HG03103 (cell line): ENCODE measurements at regions not wholly inside any gene's neighbourhood (a gene's known extent, or its start where the extent isn't known, plus 50 kb on each side); places are given as distances from the start of the nearest gene placed in this dataset.

Experiments used
- ATAC-seq: cut with Tn5 transposase; IDR thresholded peaks from one replicate; pipeline ENCODE4 v1.9.1; 2021; ENCODE audit warnings: low read depth; ENCODE audit not compliant: unreplicated experiment

- ATAC-seq, result no peak
Measured at GRCh38 chr11:115707180-115707905, 203.1 kb upstream of the CADM1 start.

DNA sequence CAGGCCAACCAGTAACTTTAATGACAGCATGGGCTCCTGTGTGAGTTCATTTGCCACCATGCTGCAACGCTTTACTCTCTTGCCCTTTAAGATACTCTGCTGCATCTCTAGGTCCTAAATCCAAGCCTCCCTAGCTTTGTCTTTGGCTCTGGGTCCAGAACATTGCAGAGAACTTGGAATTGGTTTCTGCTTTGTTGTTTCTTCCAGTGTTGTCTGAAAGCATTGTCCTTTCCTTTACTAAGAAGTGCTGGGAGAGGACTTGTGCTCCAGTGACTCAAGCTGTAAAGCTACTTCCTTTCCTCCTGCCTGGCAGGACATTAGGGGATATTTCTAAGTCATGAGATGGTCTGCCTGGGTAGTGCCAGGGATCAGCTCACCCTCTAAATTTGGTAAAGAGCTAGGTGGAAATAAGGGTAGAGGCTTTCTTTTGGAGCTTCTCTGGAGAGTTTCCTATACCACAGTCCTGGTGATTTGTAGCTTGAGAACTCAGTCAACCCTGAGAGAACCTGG lies 202.5 kb upstream of the CADM1 start:
- ATAC-seq, result no peak

DNA sequence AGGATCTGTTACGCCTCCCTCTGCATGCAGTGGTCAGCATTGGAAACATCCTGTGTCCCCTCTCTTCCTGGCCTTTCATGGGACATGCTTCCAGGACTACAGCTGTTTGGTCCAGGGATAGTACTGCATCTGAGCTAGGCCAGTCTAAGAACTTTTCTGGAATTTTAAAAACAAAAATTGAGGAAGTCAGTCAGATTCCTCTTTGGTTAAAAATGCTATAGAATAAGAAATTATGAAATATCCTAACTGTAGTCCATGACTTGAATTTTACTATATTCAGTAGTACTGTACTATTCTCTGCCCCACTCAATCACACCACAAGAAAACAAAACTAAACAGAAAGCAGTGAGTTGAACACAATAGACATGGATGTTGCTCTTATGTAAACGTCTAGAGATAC lies 201.0 kb upstream of the CADM1 start:
- ATAC-seq, result no peak

- ATAC-seq, result no peak
Measured at GRCh38 chr11:115700981-115701875, 197.0 kb upstream of the CADM1 start.

- ATAC-seq, result no peak
Measured at GRCh38 chr11:115700496-115700895, 196.3 kb upstream of the CADM1 start.

GRCh38 chr11:115699733-115700132 lies 195.5 kb upstream of the CADM1 start:
- ATAC-seq, result no peak

DNA sequence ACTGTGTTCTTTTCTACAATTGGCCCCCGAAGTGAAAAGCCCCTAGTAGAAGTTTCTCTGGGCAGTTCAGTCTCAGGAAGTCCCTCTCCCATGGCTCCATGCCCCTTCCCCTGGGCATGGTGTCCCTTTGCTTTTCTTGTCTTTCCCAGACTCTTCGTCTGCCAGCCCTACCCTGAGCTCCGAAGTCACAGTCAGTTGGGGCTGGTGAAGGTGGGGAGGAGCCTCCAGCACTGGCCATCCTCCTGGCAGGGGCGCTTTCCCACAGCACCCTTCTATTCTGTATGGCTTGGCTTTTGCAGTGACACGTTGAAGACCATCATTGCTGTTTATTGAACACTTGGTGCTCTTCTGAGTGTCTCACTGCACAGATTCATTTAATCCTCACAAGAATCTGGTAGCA lies 195.1 kb upstream of the CADM1 start:
- ATAC-seq, result no peak

DNA sequence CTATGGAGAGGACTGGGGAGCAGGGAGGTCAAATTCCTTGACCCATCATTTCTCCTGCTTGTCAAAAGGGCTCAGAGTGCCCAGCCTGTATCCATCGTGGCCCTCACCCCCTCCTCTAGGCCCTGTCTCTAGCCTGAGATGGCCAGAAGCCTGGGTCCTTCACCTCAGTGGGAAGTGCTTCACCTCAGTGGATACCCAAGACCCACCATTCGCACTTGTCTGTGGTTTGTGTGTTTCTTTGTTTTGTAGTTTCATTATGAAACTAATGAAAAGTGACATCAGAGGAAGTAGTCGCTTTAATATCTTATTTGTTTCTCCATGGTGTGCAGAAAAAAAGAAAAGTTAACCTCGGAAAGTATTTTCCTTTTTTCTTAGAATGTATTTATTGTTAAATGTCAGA lies 194.0 kb upstream of the CADM1 start:
- ATAC-seq, result no peak

- ATAC-seq, result no peak
Measured at GRCh38 chr11:115696563-115696962, 192.3 kb upstream of the CADM1 start.

DNA sequence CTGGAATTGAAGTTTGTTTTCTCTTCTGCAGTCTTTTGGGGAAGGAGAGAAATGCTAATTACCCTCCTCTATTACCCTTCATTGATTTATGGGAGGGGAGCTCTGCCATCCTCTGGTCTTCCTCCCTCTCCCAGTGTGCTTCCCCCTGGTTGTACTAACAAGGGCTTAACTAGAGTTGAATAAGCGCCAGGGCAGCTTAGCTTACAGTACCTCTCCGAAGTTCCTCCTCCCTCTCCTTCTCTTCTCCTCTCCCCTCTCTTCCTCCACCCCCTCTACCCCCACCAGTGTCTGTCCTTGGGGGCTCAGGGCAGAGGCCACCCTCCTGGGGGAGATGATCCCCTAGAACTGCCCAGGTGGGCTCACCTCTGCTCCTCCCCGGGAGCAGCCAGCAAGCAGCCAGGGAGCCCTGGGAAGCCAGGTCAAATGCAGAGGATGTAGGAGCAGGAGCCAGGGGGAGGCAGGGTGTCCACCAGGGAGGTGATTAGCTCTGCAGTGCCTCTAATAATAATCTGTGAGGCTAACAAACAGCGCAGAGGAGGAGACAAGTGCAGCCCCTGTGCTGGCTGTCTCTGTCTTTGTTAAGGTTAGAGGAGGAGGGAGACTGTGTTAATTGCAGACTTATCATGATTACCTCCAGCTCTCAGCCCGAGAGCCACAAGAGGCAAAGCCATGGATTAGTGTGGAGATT lies 191.6 kb upstream of the CADM1 start:
- no peak for ATAC-seq

DNA sequence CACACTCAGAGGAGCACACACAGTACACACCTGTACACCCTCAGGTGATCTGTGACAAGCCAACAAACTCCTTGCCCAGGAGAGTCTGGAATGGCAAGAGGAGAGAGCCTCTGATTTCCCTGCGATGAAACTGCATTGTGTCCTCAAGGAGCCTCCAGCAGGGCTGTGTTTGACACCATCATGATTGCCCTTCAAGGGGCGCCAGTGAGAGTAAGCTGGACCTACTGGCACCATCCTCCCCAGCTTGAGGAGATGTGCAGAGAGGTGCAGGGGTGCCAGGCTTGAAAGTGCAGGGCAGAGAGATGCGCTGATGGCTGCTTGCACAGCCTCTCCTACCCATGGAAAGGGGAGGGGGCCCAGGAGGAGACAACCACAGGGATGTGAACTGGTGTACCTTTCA lies 188.8 kb upstream of the CADM1 start:
- ATAC-seq, result no peak

DNA sequence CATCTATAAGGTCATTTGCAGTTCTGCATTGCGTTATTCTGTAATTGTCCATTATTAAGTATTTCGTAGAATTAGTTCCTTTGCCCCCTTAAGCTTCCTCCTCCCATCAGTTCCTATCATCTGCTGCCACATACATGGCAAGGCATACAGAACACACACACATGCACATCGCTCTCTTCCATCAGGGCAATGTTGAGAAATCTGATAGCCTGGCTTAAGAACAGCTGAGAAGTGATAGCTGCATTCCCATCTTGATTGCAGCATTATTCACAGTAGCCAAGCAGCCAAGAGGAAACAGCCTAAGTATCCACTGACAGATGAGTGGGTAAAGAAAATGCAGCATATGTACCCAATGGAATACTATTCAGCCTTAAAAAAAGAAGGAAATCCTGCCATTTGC lies 186.8 kb upstream of the CADM1 start:
- no peak for ATAC-seq

DNA sequence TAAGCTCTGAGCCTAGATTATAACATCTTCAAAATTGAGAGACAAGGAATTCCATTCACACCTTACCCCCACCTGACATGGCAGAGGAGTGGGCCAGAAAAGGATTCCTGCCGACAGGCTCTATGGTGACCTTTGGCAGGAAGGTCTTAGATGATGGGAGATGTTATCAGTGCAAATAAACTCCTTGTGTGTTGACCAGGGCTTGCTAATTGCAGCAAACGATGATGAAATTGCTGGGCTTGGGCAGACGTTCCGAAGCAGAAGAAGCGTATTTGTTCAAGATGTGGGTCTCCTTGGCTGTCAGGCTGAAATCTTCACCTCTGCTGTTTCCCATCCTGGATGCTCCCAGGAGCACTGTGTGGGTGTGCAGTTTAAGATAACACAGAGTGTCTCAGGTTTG lies 183.7 kb upstream of the CADM1 start:
- ATAC-seq, result no peak

- no peak for ATAC-seq
Measured at GRCh38 chr11:115684699-115685098, 180.5 kb upstream of the CADM1 start.

- no peak for ATAC-seq
Measured at GRCh38 chr11:115684135-115684534, 179.9 kb upstream of the CADM1 start.

DNA sequence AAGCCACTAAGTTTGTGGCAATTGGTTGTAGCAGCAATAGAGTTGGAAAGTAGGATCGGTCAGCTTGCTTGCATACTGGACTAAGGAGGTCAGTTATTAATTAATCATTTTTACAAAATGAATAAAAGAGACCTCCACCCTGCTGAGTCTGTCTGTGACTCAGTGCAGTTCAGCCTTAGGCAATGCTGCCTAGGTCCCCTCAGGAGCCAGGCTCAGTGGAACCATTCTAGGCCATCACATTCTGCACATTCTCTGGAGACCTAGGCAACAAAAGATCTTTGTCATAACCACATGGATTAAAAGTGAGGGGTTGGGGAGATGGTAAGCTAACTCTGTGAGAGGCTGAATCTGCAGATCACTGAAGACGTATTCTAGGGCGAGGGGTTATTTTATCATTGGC lies 178.7 kb upstream of the CADM1 start:
- ATAC-seq, result no peak

DNA sequence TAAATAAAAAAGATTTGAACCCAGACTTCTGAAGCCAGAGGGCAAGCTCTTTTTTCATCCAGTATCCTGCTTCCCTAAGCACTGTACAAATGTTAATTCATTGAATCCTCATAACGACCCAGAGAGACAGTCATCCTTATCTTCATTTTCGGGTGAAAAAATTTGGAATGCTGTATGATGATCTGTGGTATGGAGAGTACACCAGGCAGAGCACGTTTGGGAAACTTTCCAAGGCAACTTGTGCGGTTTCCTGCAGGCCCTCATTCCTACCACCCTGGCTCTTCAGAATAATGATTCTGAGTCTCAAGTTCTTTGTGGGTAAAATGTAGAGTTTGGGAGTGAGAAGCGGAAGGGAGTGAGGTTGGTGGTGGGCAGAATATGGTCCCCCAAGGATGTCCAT lies 177.9 kb upstream of the CADM1 start:
- ATAC-seq, result no peak

DNA sequence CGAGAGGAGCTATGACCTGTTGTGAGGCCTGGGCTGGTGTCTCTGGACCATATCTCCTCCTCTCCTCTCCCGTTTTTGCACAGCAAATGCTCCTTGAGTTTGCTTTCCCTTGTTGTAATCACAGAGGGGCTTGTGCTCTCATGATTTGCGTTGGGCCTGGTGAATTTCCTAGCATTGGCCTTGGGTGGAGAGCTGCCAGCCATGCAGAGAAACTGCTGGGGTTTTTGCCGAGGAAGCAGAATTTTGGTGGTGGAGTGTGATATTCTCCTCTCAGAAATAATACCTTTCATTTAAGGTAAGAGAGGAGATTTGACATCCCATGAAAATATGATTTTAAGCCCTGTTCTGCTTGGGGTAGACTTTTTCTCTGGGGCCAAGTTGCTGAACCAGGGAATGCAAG lies 175.7 kb upstream of the CADM1 start:
- ATAC-seq, result no peak

GRCh38 chr11:115678942-115679341 lies 174.7 kb upstream of the CADM1 start:
- ATAC-seq, result no peak

DNA sequence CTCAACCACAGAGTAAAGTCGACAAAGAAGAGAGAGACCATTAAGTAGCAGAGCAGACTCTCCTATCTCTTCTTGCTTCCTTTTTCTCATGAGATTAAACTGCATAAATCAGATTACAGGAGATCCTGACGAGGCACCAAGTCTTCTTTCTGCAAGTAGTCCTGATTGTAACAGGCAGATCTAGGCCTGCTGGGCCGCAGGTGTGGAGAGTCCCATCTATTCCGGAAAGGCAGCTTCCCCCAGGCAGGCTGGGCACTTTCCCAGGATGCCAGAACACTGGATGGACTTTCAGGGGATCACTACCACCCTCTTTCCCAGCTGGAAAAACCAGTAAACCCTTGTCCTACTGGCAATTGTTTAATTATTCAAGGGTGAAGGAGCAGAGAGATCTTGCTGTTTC lies 173.0 kb upstream of the CADM1 start:
- ATAC-seq, result no peak

- ATAC-seq, result no peak
Measured at GRCh38 chr11:115676768-115677167, 172.6 kb upstream of the CADM1 start.
